ENCODE measurements at regions not wholly inside any gene's neighbourhood (a gene's known extent, or its start where the extent isn't known, plus 50 kb on each side); places are given as distances from the start of the nearest gene placed in this dataset.

- no peak for TF ChIP-seq ATOH8 (CRISPR knock-in tag; IDR thresholded peaks at IDR 0.05; ENCODE audit: low read depth)
Observed at GRCh38 chr4:159545556-159545955, 442.7 kb downstream of the RAPGEF2 start (continued).

- ATAC-seq (no peak), DNase-seq (ENCODE audit: low read depth in 1 of 2, low spot score in 1 of 2) (no peak), FAIRE-seq (no peak)
- no peak for TF ChIP-seq HMGXB4 (CRISPR knock-in tag; IDR thresholded peaks at IDR 0.05; ENCODE audit: borderline replicate concordance)
- TF ChIP-seq EP300 (IDR thresholded peaks at IDR 0.05): no peak
- no peak for TF ChIP-seq E2F6 (IDR thresholded peaks at IDR 0.05; ENCODE audit: borderline replicate concordance, low read depth)
- no peak for TF ChIP-seq ZNF302 (CRISPR knock-in tag; IDR thresholded peaks at IDR 0.05)
- TF ChIP-seq ATOH8 (CRISPR knock-in tag; IDR thresholded peaks at IDR 0.05; ENCODE audit: low read depth): no peak
- TF ChIP-seq HES2 (IDR thresholded peaks at IDR 0.05): no peak
- TF ChIP-seq MAFK (IDR thresholded peaks at IDR 0.05; ENCODE audit: partially characterized antibody): no peak
- no peak for TF ChIP-seq FOSB (CRISPR knock-in tag; IDR thresholded peaks at IDR 0.05)
- TF ChIP-seq USF2 (IDR thresholded peaks at IDR 0.05): no peak
- POLR2A ChIA-PET: no interaction called here
- Histone ChIP-seq H3K4me3 (no peak overlapping the region), H3K4me2 (no peak overlapping the region), H3K27ac (no peak overlapping the region), H3K4me1 (no peaks in the 10 kb centered on the region), H3K9me3 (no peaks in the 10 kb centered on the region)
- CTCF ChIA-PET: no interaction called here
- 57% methylated on average over 1 of the region's 1 CpG for whole genome bisulfite sequencing (ENCODE audit: missing lambda C conversion rate)
Observed at GRCh38 chr4:159547645-159548308, 444.9 kb downstream of the RAPGEF2 start.

- no peak overlapping the region for H3K27ac ChIP-seq
- no peak overlapping the region for H3K4me2 ChIP-seq
- WGBS (ENCODE audit: missing lambda C conversion rate): 19% methylated on average over 2 of the region's 2 CpGs
- ChIA-PET CTCF (no interaction called here), POLR2A (no interaction called here)
- H3K9me3 ChIP-seq: no peaks in the 10 kb centered on the region
- no peak overlapping the region for H3K4me3 ChIP-seq
- FAIRE-seq (no peak), ATAC-seq (no peak), DNase-seq (ENCODE audit: low read depth in 1 of 2, low spot score in 1 of 2) (no peak)
- no peaks in the 10 kb centered on the region for H3K4me1 ChIP-seq
- TF ChIP-seq ZSCAN20 (CRISPR knock-in tag; IDR thresholded peaks at IDR 0.05): no peak
Observed at GRCh38 chr4:159549098-159549518, 446.2 kb downstream of the RAPGEF2 start.

GRCh38 chr4:159551281-159551680 lies 448.4 kb downstream of the RAPGEF2 start:
- 0% methylated on average over 1 of the region's 1 CpG for WGBS (ENCODE audit: missing lambda C conversion rate)
- H3K27ac ChIP-seq: no peak overlapping the region
- no peaks in the 10 kb centered on the region for H3K9me3 ChIP-seq
- no peaks in the 10 kb centered on the region for H3K4me1 ChIP-seq
- ChIA-PET POLR2A (no interaction called here), CTCF (no interaction called here)
- DNase-seq (ENCODE audit: low read depth in 1 of 2, low spot score in 1 of 2) (no peak), ATAC-seq (no peak), FAIRE-seq (no peak)
- H3K4me2 ChIP-seq: no peak overlapping the region
- TF ChIP-seq CBX2 (IDR thresholded peaks at IDR 0.05; ENCODE audit: borderline replicate concordance, low read depth) (no peak), USF2 (IDR thresholded peaks at IDR 0.05) (no peak), SREBF2 (IDR thresholded peaks at IDR 0.05) (no peak), POLR2AphosphoS2 (conservative IDR thresholded peaks at IDR 0.05; ENCODE audit: low read length) (no peak), NFE2L2 (conservative IDR thresholded peaks at IDR 0.05; ENCODE audit: low read length) (no peak), BHLHE40 (IDR thresholded peaks at IDR 0.05; ENCODE audit: low read depth, low read length) (no peak), HOXA7 (CRISPR knock-in tag; IDR thresholded peaks at IDR 0.05) (no peak), HMGXB4 (CRISPR knock-in tag; IDR thresholded peaks at IDR 0.05; ENCODE audit: borderline replicate concordance) (no peak), CHD4 (IDR thresholded peaks at IDR 0.05; ENCODE audit: borderline replicate concordance) (no peak)
- no peak overlapping the region for H3K4me3 ChIP-seq
